ENCODE measurements at regions not wholly inside any gene's neighbourhood (a gene's known extent, or its start where the extent isn't known, plus 50 kb on each side); places are given as distances from the start of the nearest gene placed in this dataset.

DNA sequence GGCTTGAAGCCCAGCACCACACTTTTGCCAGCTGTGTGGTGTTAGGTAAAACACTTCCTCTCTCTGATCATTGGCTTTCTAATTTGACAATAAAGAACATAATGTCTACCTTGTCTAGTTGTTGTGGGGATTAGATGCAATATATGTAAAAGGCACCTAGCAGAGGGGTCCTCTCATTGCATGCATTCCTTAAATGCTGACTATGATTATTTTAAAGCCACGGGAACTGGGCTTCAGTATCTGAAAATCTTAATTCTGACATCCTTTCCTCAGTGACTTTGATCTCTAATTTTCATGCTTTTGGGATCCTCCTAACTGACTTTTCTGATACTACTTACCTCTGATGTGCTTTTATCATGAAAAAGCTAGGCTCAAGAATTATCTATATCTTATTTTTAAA, 596.3 kb downstream of the TAFA4 start:
- Histone ChIP-seq H4K91ac (ENCODE audit: low read length) (no peak overlapping the region), H3K4me1 (ENCODE audit: control insufficient read depth, insufficient read depth, low read depth, low read length) (no peaks in the 10 kb centered on the region), H3K9me3 (ENCODE audit: control insufficient read depth, low read length) (peaks cover 2% of the 10 kb centered on the region), H3K23ac (ENCODE audit: low read length in 2 of 2) (no peak overlapping the region), H3K9ac (ENCODE audit: low read length) (no peak overlapping the region), H3K27me3 (ENCODE audit: control insufficient read depth in 1 of 2, insufficient read depth in 1 of 2, low read length in 2 of 2) (no peaks in the 10 kb centered on the region), H4K8ac (ENCODE audit: low read length) (no peak overlapping the region), H2BK5ac (ENCODE audit: low read depth, low read length, poor library complexity, severe bottlenecking) (no peak overlapping the region), H3K27ac (ENCODE audit: low read length, poor library complexity, severe bottlenecking) (no peak overlapping the region), H2AK5ac (ENCODE audit: low read length, severe bottlenecking) (no peak overlapping the region), H3K4me3 (ENCODE audit: insufficient read depth in 1 of 2, low read depth in 1 of 2, low read length in 2 of 2) (no peak overlapping the region), H2BK120ac (ENCODE audit: low read depth, low read length) (no peak overlapping the region), H3K4me2 (ENCODE audit: low read length, poor library complexity, severe bottlenecking) (no peak overlapping the region), H3K14ac (ENCODE audit: low read length in 2 of 2) (no peak overlapping the region), H2BK15ac (ENCODE audit: low read depth, poor library complexity, severe bottlenecking) (no peak overlapping the region), H3K36me3 (ENCODE audit: control insufficient read depth in 1 of 2, insufficient read depth in 2 of 2, low read depth in 1 of 2, low read length in 2 of 2) (no peaks in the 10 kb centered on the region), H3K18ac (ENCODE audit: low read depth in 1 of 2, low read length in 2 of 2) (no peak overlapping the region), H3K4ac (ENCODE audit: low read depth in 1 of 2, low read length in 2 of 2) (no peak overlapping the region), H2AFZ (ENCODE audit: low read depth, low read length) (no peak overlapping the region), H2BK12ac (ENCODE audit: low read length in 2 of 2) (no peak overlapping the region), H3K79me1 (replicated peaks; ENCODE audit: low read length, poor library complexity, severe bottlenecking) (no peaks in the 10 kb centered on the region)
- 83% methylated on average over 1 of the region's 1 CpG for WGBS
- DNase-seq, result no peak

GRCh38 chr3:68334367-68334986, 597.9 kb downstream of the TAFA4 start:
- Histone ChIP-seq H4K91ac (ENCODE audit: low read length) (no peak overlapping the region), H3K23ac (ENCODE audit: low read length in 2 of 2) (no peak overlapping the region), H3K79me1 (replicated peaks; ENCODE audit: low read length, poor library complexity, severe bottlenecking) (no peaks in the 10 kb centered on the region), H3K14ac (ENCODE audit: low read length in 2 of 2) (no peak overlapping the region), H3K4me1 (ENCODE audit: control insufficient read depth, insufficient read depth, low read depth, low read length) (no peaks in the 10 kb centered on the region), H3K27me3 (ENCODE audit: control insufficient read depth in 1 of 2, insufficient read depth in 1 of 2, low read length in 2 of 2) (no peaks in the 10 kb centered on the region), H2BK5ac (ENCODE audit: low read depth, low read length, poor library complexity, severe bottlenecking) (no peak overlapping the region), H3K4ac (ENCODE audit: low read depth in 1 of 2, low read length in 2 of 2) (no peak overlapping the region), H3K9ac (ENCODE audit: low read length) (no peak overlapping the region), H3K18ac (ENCODE audit: low read depth in 1 of 2, low read length in 2 of 2) (no peak overlapping the region), H2BK120ac (ENCODE audit: low read depth, low read length) (no peak overlapping the region), H3K9me3 (ENCODE audit: control insufficient read depth, low read length) (peaks cover 7% of the 10 kb centered on the region), H4K8ac (ENCODE audit: low read length) (no peak overlapping the region), H3K4me2 (ENCODE audit: low read length, poor library complexity, severe bottlenecking) (no peak overlapping the region), H2AFZ (ENCODE audit: low read depth, low read length) (no peak overlapping the region), H2AK5ac (ENCODE audit: low read length, severe bottlenecking) (no peak overlapping the region), H2BK12ac (ENCODE audit: low read length in 2 of 2) (no peak overlapping the region), H3K27ac (ENCODE audit: low read length, poor library complexity, severe bottlenecking) (no peak overlapping the region), H3K36me3 (ENCODE audit: control insufficient read depth in 1 of 2, insufficient read depth in 2 of 2, low read depth in 1 of 2, low read length in 2 of 2) (no peaks in the 10 kb centered on the region), H2BK15ac (ENCODE audit: low read depth, poor library complexity, severe bottlenecking) (no peak overlapping the region), H3K4me3 (ENCODE audit: insufficient read depth in 1 of 2, low read depth in 1 of 2, low read length in 2 of 2) (no peak overlapping the region)
- no peak for DNase-seq
- 86% methylated on average over 4 of the region's 4 CpGs for WGBS

GRCh38 chr3:68328049-68328448, 604.3 kb downstream of the TAFA4 start:
- Histone ChIP-seq H3K27me3 (ENCODE audit: control insufficient read depth in 1 of 2, insufficient read depth in 1 of 2, low read length in 2 of 2) (no peaks in the 10 kb centered on the region), H2AK5ac (ENCODE audit: low read length, severe bottlenecking) (no peak overlapping the region), H3K4me3 (ENCODE audit: insufficient read depth in 1 of 2, low read depth in 1 of 2, low read length in 2 of 2) (no peak overlapping the region), H2BK120ac (ENCODE audit: low read depth, low read length) (no peak overlapping the region), H3K9ac (ENCODE audit: low read length) (no peak overlapping the region), H4K8ac (ENCODE audit: low read length) (no peak overlapping the region), H3K18ac (ENCODE audit: low read depth in 1 of 2, low read length in 2 of 2) (no peak overlapping the region), H3K14ac (ENCODE audit: low read length in 2 of 2) (no peak overlapping the region), H3K79me1 (replicated peaks; ENCODE audit: low read length, poor library complexity, severe bottlenecking) (no peaks in the 10 kb centered on the region), H3K36me3 (ENCODE audit: control insufficient read depth in 1 of 2, insufficient read depth in 2 of 2, low read depth in 1 of 2, low read length in 2 of 2) (no peaks in the 10 kb centered on the region), H3K4me1 (ENCODE audit: control insufficient read depth, insufficient read depth, low read depth, low read length) (no peaks in the 10 kb centered on the region), H2BK12ac (ENCODE audit: low read length in 2 of 2) (no peak overlapping the region), H4K91ac (ENCODE audit: low read length) (no peak overlapping the region), H3K23ac (ENCODE audit: low read length in 2 of 2) (no peak overlapping the region), H2AFZ (ENCODE audit: low read depth, low read length) (no peak overlapping the region), H2BK15ac (ENCODE audit: low read depth, poor library complexity, severe bottlenecking) (no peak overlapping the region), H3K27ac (ENCODE audit: low read length, poor library complexity, severe bottlenecking) (no peak overlapping the region), H2BK5ac (ENCODE audit: low read depth, low read length, poor library complexity, severe bottlenecking) (no peak overlapping the region), H3K9me3 (ENCODE audit: control insufficient read depth, low read length) (peaks cover 7% of the 10 kb centered on the region), H3K4ac (ENCODE audit: low read depth in 1 of 2, low read length in 2 of 2) (no peak overlapping the region), H3K4me2 (ENCODE audit: low read length, poor library complexity, severe bottlenecking) (no peak overlapping the region)
- DNase-seq, result no peak
- WGBS, result 90% methylated on average over 3 of the region's 3 CpGs

GRCh38 chr3:68315964-68316363, 616.4 kb downstream of the TAFA4 start:
- Histone ChIP-seq H4K91ac (ENCODE audit: low read length) (no peak overlapping the region), H3K4me3 (ENCODE audit: insufficient read depth in 1 of 2, low read depth in 1 of 2, low read length in 2 of 2) (no peak overlapping the region), H3K9ac (ENCODE audit: low read length) (no peak overlapping the region), H3K79me1 (replicated peaks; ENCODE audit: low read length, poor library complexity, severe bottlenecking) (no peaks in the 10 kb centered on the region), H3K27ac (ENCODE audit: low read length, poor library complexity, severe bottlenecking) (no peak overlapping the region), H2BK15ac (ENCODE audit: low read depth, poor library complexity, severe bottlenecking) (no peak overlapping the region), H2BK5ac (ENCODE audit: low read depth, low read length, poor library complexity, severe bottlenecking) (no peak overlapping the region), H3K36me3 (ENCODE audit: control insufficient read depth in 1 of 2, insufficient read depth in 2 of 2, low read depth in 1 of 2, low read length in 2 of 2) (no peaks in the 10 kb centered on the region), H3K4ac (ENCODE audit: low read depth in 1 of 2, low read length in 2 of 2) (no peak overlapping the region), H3K4me1 (ENCODE audit: control insufficient read depth, insufficient read depth, low read depth, low read length) (no peaks in the 10 kb centered on the region), H3K14ac (ENCODE audit: low read length in 2 of 2) (no peak overlapping the region), H2BK120ac (ENCODE audit: low read depth, low read length) (no peak overlapping the region), H3K4me2 (ENCODE audit: low read length, poor library complexity, severe bottlenecking) (no peak overlapping the region), H4K8ac (ENCODE audit: low read length) (no peak overlapping the region), H3K23ac (ENCODE audit: low read length in 2 of 2) (no peak overlapping the region), H2AK5ac (ENCODE audit: low read length, severe bottlenecking) (no peak overlapping the region), H3K9me3 (ENCODE audit: control insufficient read depth, low read length) (no peaks in the 10 kb centered on the region), H2AFZ (ENCODE audit: low read depth, low read length) (no peak overlapping the region), H2BK12ac (ENCODE audit: low read length in 2 of 2) (no peak overlapping the region), H3K18ac (ENCODE audit: low read depth in 1 of 2, low read length in 2 of 2) (no peak overlapping the region), H3K27me3 (ENCODE audit: control insufficient read depth in 1 of 2, insufficient read depth in 1 of 2, low read length in 2 of 2) (no peaks in the 10 kb centered on the region)
- 70% methylated on average over 1 of the region's 1 CpG for WGBS
- no peak for DNase-seq
